CD4-positive, alpha-beta T cell treated with Interleukin-21 for 1 hour (primary cell): ENCODE measurements at regions not wholly inside any gene's neighbourhood (a gene's known extent, or its start where the extent isn't known, plus 50 kb on each side); places are given as distances from the start of the nearest gene placed in this dataset.

ENCODE experiments used
- DNase-seq: peaks from one replicate; pipeline ENCODE4 v3.0.0-alpha.2; 2020

DNA sequence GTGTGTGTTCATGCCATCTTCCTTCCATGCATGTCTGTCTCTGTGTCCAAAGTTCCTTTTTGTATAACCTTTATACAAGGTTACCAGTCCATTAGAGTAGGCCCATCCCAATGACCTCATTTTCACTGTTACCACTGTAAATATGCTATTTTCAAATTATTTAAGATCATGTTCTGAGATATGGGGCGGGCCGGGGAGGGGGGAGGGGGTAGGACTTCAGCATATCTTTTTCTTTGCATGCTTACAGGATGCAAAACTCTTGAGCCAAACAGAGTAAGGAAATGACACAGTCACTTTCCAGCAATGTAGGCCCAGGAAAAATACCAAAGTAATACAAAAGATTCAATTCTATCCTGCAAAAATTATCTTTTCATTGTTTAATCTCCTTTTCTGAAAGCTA is 124.1 kb upstream of the HNRNPA3 start:
- DNase-seq, result no peak

DNA sequence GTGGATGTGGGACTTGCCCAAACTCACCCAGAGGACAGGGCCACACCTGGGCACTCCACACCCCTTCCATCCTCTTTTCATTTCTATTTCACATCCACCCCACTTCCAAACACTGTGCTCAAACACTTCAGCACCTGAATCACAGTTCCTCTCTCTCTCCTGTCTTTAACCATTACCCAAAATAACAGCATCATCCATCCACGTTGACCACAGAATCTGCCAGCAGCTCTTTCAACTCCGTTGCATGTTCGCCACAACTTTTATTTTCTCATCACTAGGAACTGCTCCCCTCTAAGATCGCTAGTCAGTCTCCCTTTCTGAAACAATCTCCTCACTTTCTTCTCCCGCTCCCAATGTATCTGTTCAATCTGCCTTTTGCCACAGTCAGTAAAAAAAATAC is 121.6 kb upstream of the HNRNPA3 start:
- DNase-seq, result no peak

DNA sequence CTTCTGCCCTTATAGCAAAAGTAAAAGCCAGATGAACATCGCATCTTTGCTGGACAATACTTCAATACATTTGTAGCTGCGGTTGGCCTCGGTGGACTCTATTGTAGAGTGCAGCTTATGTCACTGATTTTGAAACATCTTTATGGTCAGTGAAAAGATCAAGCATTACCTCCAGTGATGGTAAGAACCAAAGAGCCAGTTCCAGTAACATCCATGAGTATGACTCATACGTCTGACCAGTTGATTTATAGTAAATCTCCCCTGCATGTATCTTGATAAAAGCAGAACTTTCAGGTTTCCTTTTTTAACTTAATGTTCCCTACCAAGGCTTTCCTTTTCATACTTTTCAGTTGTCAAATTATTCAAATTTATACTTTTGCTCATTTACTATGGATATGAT is 119.2 kb upstream of the HNRNPA3 start:
- DNase-seq, result no peak

DNA sequence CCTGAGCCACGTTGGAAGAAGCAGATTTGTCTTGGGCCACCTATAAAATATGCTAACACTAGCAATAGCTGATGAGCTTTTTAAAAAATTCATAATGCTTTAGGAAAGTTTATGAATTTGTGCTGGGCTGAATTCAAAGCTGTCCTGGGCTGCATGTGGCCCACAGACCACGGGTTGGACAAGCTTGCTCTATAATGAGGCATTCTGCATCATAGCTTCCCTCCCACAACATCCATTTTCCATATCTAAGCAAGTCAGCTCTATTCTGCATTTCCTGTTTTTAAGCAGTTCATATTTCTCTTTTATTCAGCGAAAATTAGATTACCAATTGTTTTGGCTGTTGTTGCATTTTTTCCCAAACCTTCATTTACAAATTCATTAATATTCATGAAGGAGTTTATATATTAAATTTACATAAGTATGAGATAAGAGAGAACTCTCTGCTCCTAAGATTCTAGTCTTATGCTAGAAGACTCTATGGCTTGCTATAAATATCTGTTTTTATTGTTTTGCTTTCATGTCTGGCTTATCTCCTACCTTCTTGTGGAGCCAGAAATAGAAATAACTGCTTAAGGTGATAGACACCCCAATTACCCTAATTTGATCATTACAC is 114.5 kb upstream of the HNRNPA3 start:
- DNase-seq, result no peak

DNA sequence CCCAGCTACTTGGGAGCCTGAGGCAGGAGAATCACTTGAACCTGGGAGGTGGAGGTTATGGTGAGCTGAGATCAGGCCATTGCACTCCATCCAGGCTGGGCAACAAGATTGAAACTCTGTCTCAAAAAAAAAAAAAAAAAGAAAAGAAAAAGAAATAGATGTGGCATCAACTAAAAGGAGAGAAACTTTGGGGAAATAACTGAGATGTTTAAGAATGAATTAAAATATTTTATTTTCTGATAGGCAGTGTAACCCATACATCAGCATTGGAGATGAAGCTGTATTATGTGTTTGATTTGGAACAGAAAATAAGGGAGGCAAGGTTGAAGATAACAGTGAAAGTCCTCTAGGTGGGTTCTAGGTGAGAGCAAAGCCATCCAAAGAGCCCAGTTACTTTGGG is 110.7 kb upstream of the HNRNPA3 start:
- DNase-seq, result no peak

DNA sequence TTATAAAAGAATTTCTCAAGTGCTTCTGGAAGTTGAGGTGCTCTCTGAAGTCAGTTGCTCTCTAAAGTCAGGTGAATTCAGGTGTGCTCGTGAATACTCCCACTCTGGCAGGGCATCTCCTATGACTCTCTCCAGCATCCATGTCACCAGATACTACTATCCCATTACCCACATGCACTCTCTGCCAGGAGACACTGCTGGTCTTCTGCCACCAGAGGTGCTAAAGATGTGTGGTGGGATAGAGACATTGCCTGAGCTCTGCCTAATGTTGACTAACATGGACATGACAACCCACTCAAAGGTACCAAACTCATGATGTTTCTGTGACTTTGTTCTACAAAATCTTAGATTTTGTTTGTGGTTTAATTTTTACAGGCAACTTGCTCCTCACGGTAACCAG is 106.4 kb upstream of the HNRNPA3 start:
- no peak for DNase-seq

DNA sequence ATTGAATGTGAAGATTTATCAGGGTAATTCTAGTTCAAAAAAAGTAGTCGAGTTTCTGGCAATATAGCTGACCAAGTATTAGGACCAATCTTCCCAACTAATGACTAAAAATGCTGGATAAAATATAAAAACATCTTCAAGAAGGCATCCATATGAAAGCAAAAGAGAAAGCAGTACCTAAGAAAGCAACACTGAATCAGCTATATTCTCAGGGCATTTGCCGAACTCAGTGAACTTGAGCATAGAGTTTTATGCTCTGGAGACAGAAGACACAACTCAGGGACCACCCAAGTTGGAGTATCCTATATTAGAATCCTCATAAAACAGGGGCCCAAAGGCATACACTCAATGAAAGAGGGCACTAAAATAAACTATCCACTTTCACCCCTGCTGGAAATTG is 103.7 kb upstream of the HNRNPA3 start:
- DNase-seq, result no peak

DNA sequence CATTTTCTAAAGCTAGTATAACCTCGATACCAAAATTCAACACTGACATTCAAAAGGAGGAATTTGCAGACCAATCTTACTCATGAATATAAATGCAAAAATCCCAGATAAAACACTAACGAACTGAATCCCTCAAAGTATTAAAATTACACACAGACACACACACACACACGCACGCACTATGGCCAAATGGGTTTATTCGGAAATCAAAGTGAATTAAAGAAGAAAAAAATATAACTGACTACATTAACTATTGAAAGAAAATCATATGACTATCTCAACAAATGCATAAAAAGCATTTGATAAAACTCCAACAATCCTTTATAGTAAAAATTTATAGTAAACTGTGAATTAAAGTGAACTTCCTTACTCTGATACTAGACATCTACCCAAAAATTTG is 97.9 kb upstream of the HNRNPA3 start:
- no peak for DNase-seq

DNA sequence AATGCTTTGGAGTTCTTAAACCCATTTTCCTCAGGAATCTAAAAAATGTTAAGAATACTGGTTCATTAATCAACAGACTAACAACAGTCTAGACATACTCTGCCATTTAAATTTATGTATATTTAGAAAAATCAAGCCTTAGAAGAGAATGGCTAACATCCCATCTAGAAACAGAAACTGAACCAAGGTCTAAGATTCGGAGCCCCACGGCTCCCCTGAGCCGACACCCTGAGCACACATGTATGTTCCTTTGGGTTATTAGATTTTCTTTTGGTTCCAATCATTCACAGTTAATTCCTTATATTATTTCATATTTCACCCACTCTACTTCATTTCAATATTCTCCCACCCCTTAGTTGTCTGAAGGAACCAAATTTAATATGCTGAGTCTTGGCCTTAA is 94.8 kb upstream of the HNRNPA3 start:
- DNase-seq, result no peak

DNA sequence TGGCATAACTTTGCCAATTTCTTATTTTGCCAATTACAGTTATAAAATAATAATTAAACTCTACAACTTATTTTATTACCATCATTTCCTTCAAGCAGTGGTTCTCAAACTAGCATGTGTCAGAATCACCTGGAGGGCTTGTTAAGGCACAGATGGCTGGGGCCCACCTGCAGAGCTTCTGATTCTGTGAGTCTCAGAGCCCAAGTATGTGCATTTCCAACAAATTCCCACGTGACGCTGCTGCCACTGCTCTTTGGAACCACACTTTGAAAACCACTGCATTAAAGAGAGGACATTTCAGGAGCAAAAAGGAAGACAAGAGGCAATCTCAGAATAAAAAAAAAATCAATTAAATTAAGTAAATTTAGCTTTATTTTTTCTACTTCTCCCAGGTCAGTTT is 94.0 kb upstream of the HNRNPA3 start:
- DNase-seq, result no peak

DNA sequence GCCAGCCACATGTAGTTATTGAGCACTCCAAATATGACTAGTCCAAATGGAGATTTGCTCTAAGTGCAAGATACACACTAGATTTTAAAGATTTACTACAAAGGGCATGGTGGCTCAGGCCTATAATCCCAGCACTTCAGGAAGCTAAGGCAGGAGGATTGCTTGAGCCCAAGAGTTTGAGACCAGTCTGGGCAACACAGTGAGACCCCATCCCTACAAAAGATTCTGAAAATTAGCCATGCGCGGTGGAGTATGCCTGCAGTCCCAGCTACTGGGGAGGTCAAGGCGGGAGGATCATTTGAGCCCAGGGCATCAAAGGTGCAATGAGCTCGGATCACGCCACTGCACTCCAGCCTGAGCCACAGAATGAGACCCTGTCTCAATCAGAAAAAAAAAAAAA is 93.5 kb upstream of the HNRNPA3 start:
- no peak for DNase-seq

DNA sequence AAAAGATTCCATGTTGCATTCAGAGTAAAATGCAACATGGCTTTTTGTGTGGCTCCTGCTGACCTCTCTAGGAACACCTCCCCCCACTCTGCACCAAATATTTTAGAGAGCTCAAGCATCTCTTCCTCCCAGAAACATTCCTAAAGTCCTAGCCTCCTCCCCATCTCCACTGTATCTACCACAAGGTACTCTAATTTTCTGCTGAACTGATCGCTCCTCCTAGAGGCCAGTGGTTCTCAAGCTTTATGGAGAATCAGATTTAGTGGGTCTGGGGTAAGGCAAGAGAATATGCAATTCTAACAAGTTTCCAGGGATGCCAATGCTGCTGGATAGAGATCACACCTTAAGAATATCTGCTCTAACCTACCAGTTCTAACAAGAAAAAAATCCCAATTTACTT is 89.5 kb upstream of the HNRNPA3 start:
- DNase-seq, result no peak

DNA sequence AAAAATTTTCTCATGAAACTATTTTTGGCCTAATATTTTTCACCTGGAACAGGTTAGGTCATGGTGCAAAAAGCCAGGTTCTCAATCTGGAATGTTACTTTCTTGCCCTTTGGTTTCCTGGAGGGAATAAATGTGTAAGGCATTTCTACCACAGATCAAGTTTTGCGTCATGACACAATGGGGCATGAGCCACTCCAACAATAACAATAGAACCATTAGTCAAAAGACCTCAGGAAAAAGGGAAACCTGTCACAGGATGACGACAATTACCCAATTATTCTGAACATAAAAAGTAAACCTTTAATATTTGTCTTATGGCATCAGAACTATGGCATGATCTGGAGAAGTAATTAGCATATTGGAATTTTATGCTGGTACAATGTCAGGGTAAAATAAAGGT is 88.2 kb upstream of the HNRNPA3 start:
- no peak for DNase-seq

DNA sequence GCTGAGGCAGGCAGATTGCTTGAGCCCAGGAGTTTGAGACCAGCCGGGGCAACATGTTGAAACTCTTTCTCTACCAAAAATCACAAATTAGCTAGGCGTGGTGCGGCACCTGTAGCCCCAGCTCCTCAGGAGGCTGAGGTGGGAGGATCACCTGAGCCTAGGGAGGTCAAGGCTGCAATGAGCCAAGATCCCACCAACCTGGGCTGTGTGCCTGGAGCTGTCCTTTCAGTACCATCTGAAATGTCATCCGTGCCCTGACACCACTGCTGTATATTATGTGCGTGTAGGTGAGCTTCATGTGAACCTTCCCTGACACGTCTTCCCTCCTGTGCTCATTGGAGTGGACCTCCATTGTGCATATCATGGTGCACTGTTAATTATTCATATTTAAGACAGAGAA is 84.8 kb upstream of the HNRNPA3 start:
- DNase-seq, result no peak

DNA sequence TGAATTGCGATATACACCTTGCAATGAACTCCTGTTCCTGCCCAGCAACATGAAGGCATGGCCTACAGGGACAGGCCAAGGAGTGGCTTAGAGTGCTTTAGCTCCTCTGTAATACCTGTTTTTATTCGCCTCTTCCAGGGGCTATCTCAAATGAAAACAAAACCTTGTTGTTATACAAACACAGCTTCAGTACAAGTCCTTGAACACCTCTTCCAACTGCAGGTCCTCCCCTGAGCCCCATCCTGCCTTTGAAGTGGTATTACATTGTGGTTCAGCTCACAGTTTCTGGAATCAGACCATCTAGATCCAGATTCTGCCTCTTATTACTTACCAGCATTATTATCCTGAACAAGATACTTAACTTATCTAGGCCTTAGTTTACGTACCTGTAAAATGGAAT is 83.0 kb upstream of the HNRNPA3 start:
- DNase-seq, result no peak

DNA sequence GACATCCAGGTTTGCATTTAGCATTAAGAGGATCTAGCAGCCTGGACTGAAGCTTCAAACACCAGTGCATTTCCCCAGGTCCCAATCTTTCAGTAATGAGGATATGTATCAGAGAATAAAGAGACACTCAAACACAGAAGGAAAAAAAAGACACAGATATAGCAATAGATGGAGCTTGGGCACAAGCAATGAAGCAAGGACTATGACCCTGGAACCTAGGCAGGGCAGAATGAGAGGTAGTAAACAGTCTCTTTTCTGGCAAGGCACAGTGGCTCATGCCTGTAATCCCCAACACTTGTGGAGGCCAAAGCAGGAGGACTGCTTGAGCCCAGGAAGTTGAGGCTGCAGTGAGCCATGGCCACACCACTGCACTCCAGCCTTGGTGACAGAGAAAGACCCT is 80.7 kb upstream of the HNRNPA3 start:
- no peak for DNase-seq

DNA sequence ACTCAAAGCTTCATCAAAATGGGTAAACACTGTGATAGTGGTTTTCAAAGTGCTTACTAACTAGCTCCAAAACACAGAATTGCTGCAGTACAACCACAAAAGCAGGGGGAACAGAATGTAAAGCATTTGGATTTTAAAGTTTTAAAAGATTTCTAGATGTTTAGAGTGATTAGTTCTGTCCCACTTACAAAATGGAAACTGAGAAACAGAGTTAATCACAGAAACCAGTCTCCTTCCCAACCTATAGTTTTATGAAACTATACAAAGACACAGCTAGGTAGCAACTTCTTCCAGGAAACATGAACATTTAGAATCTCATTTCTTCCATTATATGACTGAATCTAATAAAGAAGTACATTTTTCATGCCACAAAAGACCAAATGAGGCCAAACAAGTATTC is 73.8 kb upstream of the HNRNPA3 start:
- no peak for DNase-seq

DNA sequence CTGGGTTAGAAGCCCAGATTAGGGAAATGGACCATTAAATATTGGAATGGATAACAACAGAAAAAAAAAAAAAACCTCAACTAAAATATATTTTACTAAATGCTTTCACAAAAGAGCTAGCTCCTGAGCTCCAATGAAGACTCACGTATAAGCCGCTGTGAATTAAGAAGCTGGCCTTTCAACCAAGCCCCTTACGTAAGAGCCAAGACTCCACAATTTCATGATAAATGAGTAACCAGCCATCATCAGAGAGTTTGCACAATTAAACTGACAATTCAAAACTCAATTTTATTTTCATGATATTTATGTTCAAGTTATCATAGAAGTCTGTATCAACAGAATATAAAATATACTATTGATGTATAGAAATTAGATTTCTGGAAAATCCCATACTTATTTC is 70.7 kb upstream of the HNRNPA3 start:
- DNase-seq, result no peak

DNA sequence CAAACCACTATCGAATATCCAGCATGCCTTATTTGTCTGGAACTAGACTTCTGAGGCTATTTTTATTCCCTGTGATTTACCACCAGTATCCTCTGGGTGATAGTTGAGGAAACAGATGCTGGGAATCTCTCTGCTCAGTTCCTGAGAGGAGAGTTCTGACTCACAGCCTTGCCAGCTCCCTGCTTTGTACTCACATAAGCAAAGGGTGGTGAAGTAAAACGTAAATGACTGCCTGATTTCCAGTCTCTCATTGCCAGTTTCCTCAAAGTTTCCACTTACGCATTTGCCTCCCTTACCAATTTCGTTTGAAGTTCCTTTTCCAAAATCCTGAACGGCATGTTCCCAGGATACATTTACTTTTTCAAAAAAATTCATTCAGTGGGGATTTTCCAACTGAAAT is 69.2 kb upstream of the HNRNPA3 start:
- DNase-seq, result no peak

DNA sequence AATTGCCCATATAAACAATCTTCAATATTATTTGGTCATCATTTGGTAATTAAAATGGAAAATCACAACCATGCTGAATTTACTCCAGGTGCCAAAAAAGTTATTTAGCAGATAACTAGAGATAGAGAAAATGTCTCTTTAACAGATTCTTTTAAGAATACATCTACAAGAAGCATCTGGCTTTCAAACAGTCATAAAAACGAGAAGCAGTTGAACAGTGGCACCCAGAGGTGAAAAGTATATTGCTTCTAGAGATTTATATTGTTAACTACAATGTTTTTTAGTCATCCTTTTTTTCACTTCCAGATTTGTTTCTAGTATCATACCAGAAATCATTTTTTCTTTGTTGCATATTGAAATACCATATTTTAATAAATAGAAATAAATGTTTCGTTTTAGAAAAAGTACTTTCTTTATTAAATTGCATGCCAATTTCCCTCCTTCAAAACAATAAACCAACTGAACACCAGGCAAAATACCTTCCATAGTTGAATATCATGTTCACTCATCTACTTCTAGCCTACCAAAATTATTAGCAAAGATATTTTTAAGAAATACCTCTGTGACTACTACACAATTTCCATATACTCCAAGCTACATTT is 65.4 kb upstream of the HNRNPA3 start:
- DNase-seq, result peak; percentile 63

DNA sequence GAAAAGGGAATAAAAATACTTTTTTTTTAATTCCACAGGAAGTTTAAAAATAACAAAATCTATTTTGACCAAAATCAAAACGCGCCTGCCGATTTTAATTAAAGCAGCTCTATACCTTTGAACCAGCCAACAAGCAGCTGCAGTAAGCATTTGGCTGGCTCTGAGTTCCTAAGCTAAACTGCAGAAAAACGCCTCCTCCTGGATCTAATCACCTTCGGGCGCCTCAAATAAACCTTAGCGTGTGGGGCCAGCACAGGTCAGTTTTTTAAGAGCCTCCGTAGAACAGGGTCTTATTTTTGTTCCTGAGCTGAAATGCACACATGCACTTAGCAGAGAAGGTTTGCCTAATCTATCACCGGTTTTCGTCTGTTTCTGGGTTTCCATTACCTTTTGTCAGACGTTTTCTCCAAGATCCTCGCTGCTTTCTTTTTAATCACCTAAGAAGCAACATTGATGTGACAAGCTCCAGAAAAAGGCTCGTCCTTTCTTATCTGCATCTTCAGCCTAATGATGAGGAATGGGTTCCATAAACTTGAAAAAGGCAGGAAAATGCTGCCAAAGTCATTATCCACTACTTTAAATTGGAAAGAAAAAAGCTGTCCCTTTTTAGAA is 64.7 kb upstream of the HNRNPA3 start:
- DNase-seq, result no peak

DNA sequence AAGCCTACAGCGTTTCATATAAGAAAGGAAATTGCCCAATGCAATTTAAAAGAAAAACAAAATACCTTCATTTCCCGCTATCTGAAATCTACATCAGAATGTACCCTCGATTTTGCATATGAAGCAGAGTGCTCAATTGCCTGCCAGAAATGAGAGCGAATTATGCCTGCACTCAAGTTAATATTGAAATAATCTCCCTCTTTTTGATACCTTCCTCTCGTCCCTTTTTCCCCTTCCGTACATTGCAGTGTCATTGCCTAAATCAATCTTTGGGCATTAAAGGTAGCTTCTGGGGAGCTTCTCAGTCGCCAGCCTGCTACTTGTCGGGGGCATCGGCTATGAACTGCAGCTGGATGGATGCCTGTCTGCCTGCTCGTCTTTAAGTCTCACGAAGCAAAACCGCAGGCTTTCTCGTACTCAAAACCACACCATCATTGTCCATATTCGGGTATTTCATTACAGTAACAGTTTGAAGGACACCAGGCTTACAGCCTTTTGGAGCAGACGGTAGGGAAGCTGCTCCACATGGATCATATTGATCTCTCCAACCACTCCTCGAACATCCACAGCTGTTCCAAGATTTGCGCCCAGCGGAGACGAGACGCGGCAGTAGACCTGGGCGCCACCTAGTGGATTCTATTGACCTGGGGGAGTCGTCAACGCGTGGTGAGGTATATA is 64.0 kb upstream of the HNRNPA3 start:
- DNase-seq, result peak; percentile 74

DNA sequence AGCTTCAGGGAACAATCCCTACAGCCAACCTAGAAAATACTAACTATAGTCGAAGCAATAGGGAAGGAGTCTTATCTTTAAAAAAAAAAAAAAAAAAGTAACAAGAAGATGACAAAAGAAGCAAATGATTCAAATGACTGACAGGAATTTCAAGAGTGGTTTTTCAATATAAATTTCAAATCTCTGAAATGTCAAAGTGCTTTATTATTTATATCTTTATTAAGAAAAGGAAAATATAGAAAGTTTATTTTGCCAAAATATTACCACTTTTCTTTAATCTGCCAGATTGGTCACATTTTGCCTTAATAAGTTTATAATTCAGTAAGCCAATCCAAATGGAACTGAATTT is 63.5 kb upstream of the HNRNPA3 start:
- DNase-seq, result no peak

DNA sequence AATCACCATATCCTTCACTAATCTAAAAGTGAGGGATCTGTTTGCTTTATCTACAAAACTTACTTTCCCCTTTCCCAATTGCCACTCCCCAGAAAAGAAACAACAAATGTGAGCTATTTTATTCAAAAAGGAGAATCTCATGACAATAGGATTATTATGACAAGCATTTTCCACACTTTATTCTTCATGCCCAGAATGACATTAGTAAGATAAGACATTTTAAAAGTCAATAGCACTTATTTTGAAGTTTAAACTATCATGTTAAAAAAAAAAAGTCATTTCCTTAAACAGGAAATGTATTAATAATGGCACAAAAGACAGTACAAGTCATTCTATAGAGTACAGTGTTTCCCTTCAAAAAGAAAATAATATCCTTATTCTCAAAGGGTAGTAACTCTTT is 58.8 kb upstream of the HNRNPA3 start:
- DNase-seq, result no peak

DNA sequence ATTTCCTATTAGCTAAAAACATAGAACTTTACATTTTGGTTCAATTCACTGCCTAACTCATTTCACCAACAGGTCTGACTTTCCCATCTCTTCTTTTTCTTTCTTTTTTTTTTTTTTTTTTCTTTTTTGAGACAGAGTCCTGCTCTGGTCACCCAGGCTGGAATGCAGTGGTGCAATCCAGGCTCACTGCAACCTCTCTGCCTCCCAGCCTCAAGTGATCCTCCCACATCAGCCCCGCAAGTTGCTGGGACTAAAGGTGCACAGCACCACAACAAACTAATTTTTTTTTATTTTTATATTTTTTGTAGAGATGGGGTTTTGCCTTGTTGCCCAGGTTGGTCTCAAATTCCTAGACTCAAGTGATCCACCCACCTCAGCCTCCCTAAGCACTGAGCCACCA is 57.8 kb upstream of the HNRNPA3 start:
- DNase-seq, result no peak
